ENCODE measurements at regions not wholly inside any gene's neighbourhood (a gene's known extent, or its start where the extent isn't known, plus 50 kb on each side); places are given as distances from the start of the nearest gene placed in this dataset.
A peak's percentile ranks its signal among the peaks of the same experiment; 100 is the strongest.

GRCh38 chr2:19419211-19419880 lies 60.9 kb upstream of the OSR1 start:
- Histone ChIP-seq H3K36me3 (ENCODE audit: low read depth, low read length) (no peaks in the 10 kb centered on the region), H3K4me3 (ENCODE audit: low read length) (no peak overlapping the region), H4K20me1 (ENCODE audit: low read length) (no peaks in the 10 kb centered on the region), H3K9me3 (ENCODE audit: low read length) (no peaks in the 10 kb centered on the region), H3K9ac (ENCODE audit: low read length) (no peak overlapping the region), H3K4me1 (ENCODE audit: insufficient read depth, low read length) (no peaks in the 10 kb centered on the region), H3K4me2 (ENCODE audit: low read length) (no peak overlapping the region), H3K79me2 (ENCODE audit: low read length) (no peaks in the 10 kb centered on the region), H2AFZ (ENCODE audit: low read length) (no peak overlapping the region), H3K9me2 (replicated peaks; ENCODE audit: low read length) (no peaks in the 10 kb centered on the region), H3K27me3 (ENCODE audit: low read length) (no peaks in the 10 kb centered on the region), H3F3A (ENCODE audit: low read length, unreplicated experiment) (no peaks in the 10 kb centered on the region), H3K27ac (ENCODE audit: low read length) (no peak overlapping the region)
- intact Hi-C loops (cut with micrococcal nuclease): no loop called here
- no TSS peak for BruUV-seq (replicated peaks)
- CTCF ChIA-PET: no interaction called here
- POLR2A ChIA-PET (ENCODE audit: unreplicated experiment): no interaction called here
- TF ChIP-seq EZH2phosphoT487 (IDR thresholded peaks at IDR 0.05; ENCODE audit: borderline replicate concordance, low read length) (no peak), EZH2 (IDR thresholded peaks at IDR 0.05; ENCODE audit: low read length, unreplicated experiment) (no peak), CTCF (conservative IDR thresholded peaks at IDR 0.05; ENCODE audit: low read depth, low read length) (no peak)
- DNase-seq (no peak), ATAC-seq (no peak)

DNA sequence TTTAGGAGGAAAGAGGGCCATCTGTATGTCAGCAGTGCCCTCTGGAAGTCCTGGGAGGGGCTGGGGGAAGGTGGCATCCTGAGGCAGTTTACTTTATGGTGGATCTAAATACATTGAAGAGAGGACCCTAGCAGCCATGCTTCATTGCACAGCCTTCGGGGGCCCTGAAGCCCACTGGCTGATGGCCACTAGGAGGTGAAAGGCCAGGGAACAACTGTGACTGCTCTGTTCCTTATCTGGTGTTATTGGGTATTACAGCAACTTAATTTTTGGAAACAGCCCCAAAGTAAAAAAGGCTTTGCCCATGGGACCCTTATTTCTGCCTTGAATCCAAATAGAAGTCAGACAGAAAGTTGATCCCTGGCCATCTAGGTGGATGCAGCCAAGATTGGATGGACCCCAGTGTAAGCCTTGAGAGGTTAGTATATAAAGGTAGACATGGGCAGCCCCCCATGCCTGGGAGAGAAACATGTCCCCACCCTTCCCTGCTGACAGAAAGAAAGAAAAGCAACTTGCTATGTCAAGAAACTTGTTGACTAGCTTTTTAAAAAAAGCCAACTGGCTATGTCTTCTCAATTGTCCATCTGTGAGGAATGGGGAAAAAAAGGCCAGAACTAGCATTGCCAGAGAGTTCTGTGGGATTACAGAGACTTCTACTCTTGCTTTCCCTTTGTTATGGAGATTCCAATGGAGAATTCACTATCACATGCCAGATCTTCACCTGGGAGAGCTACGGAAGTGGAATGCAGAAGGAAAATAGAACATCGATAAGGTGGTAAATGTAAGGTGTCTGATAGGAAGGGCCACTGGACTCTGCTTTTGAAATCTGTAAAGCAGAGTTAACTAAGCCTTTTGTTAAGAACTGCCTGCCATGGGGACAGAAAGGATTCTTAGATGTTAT lies 58.6 kb upstream of the OSR1 start:
- no peak overlapping the region for H3K27ac ChIP-seq (ENCODE audit: low read length)
- H3K4me3 ChIP-seq (ENCODE audit: low read length): no peak overlapping the region
- H4K20me1 ChIP-seq (ENCODE audit: low read length): no peaks in the 10 kb centered on the region
- DNase-seq (no peak), ATAC-seq (no peak)
- BruUV-seq (replicated peaks): no TSS peak
- H3F3A ChIP-seq (ENCODE audit: low read length, unreplicated experiment): no peaks in the 10 kb centered on the region
- ChIA-PET CTCF (no interaction called here), POLR2A (ENCODE audit: unreplicated experiment) (no interaction called here)
- H3K27me3 ChIP-seq (ENCODE audit: low read length): no peaks in the 10 kb centered on the region
- no peak overlapping the region for H3K4me2 ChIP-seq (ENCODE audit: low read length)
- no peaks in the 10 kb centered on the region for H3K36me3 ChIP-seq (ENCODE audit: low read depth, low read length)
- H3K4me1 ChIP-seq (ENCODE audit: insufficient read depth, low read length): no peaks in the 10 kb centered on the region
- intact Hi-C loops (cut with micrococcal nuclease): no loop called here
- TF ChIP-seq EZH2 (IDR thresholded peaks at IDR 0.05; ENCODE audit: low read length, unreplicated experiment) (no peak), EZH2phosphoT487 (IDR thresholded peaks at IDR 0.05; ENCODE audit: borderline replicate concordance, low read length) (no peak), CTCF (conservative IDR thresholded peaks at IDR 0.05; ENCODE audit: low read depth, low read length) (no peak)
- H2AFZ ChIP-seq (ENCODE audit: low read length): no peak overlapping the region
- H3K9me3 ChIP-seq (ENCODE audit: low read length): no peaks in the 10 kb centered on the region
- H3K79me2 ChIP-seq (ENCODE audit: low read length): no peaks in the 10 kb centered on the region
- H3K9me2 ChIP-seq (replicated peaks; ENCODE audit: low read length): no peaks in the 10 kb centered on the region
- no peak overlapping the region for H3K9ac ChIP-seq (ENCODE audit: low read length)

DNA sequence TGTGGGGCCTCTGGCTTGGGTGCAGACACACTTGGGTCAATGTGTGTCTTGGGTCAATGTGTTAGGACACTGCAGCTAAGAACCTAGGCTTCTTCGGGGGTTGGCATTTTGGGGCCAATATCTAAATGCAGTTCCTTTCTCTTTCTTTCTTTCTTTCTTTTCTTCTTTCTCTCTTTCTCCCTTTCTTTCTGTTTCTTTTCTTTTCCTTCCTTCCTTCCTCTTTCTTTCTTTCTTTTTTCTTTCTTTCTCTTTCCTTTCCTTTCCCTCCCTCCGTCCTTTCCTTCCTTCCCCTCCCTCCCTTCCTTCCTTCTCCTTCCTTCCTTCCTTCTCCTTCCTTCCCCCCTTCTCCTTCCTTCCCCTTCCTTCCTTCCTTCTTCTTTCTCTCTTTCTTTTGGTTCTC lies 57.7 kb upstream of the OSR1 start:
- no peak overlapping the region for H3K9ac ChIP-seq (ENCODE audit: low read length)
- no TSS peak for BruUV-seq (replicated peaks)
- H3F3A ChIP-seq (ENCODE audit: low read length, unreplicated experiment): no peaks in the 10 kb centered on the region
- no peaks in the 10 kb centered on the region for H3K79me2 ChIP-seq (ENCODE audit: low read length)
- H3K27me3 ChIP-seq (ENCODE audit: low read length): no peaks in the 10 kb centered on the region
- H3K27ac ChIP-seq (ENCODE audit: low read length): no peak overlapping the region
- peak overlapping the region; percentile 41; the same call in 1 of the 2 replicates for H2AFZ ChIP-seq (ENCODE audit: low read length)
- no peaks in the 10 kb centered on the region for H3K4me1 ChIP-seq (ENCODE audit: insufficient read depth, low read length)
- no peak for ATAC-seq
- no peak overlapping the region for H3K4me3 ChIP-seq (ENCODE audit: low read length)
- H3K9me3 ChIP-seq (ENCODE audit: low read length): no peaks in the 10 kb centered on the region
- TF ChIP-seq EZH2 (IDR thresholded peaks at IDR 0.05; ENCODE audit: low read length, unreplicated experiment) (no peak), CTCF (conservative IDR thresholded peaks at IDR 0.05; ENCODE audit: low read depth, low read length) (no peak), EZH2phosphoT487 (IDR thresholded peaks at IDR 0.05; ENCODE audit: borderline replicate concordance, low read length) (no peak)
- no peak overlapping the region for H3K4me2 ChIP-seq (ENCODE audit: low read length)
- H4K20me1 ChIP-seq (ENCODE audit: low read length): no peaks in the 10 kb centered on the region
- H3K9me2 ChIP-seq (replicated peaks; ENCODE audit: low read length): no peaks in the 10 kb centered on the region
- no peak for DNase-seq
- ChIA-PET CTCF (no interaction called here), POLR2A (ENCODE audit: unreplicated experiment) (no interaction called here)
- intact Hi-C loops (cut with micrococcal nuclease): no loop called here
- H3K36me3 ChIP-seq (ENCODE audit: low read depth, low read length): no peaks in the 10 kb centered on the region

Data from PC-3 (cell line).